NB4 (cell line): ENCODE measurements at regions not wholly inside any gene's neighbourhood (a gene's known extent, or its start where the extent isn't known, plus 50 kb on each side); places are given as distances from the start of the nearest gene placed in this dataset.

Experiments
- DNase-seq: peaks from one replicate; pipeline ENCODE4 v3.0.0; 2010; ENCODE audit warnings: low read depth
- H3K4me3 ChIP-seq: one replicate; pipeline ENCODE4 v1.5.1; 2011; ENCODE audit warnings: mild to moderate bottlenecking, low read depth, low read length, moderate library complexity
- MAX ChIP-seq: IDR thresholded peaks from 2 replicates; pipeline ENCODE4 v1.6.1; 2011; ENCODE audit warnings: low read depth, low read length
- MYC ChIP-seq: IDR thresholded peaks from 2 replicates; pipeline ENCODE4 v1.6.1; 2011; ENCODE audit warnings: low read depth, low read length
- POLR2A ChIP-seq: IDR thresholded peaks from 2 replicates; pipeline ENCODE4 v1.6.1; 2011; ENCODE audit warnings: mild to moderate bottlenecking; ENCODE audit not compliant: insufficient read length; ENCODE audit errors: extremely low read depth
- TF ChIP-seq, protein P1 (sequence below): IDR thresholded peaks from one replicate; pipeline ENCODE4 v1.5.1; 2012; ENCODE audit warnings: low read depth, low read length

GRCh38 chr21:23900727-23901126 is 1706.6 kb downstream of the MRPL39 start:
- DNase-seq = no peak
- TF ChIP-seq MYC = no peak

DNA sequence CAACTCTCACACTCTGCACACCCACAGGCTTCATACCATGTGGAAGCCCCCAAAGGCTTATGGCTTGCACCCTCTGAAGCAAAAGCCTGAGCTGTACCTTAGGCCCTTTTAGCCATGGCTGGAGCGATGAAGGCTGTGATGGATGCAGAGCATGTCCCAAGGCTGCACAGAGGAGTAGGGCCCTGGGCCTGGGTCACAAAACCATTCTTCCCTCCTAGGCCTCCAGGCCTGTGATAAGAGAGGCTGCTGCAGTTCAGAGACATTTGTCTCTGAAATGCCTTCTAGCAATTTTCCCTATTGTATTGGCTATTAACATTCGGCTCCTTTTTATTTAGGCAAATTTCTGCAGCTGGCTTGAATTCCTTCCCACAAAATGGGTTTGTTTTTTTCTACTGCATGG is 1707.7 kb downstream of the MRPL39 start:
- no peak overlapping the region for H3K4me3 ChIP-seq
- TF ChIP-seq MYC (no peak), POLR2A (no peak), MAX (no peak)
- TF ChIP-seq, protein P1, sequence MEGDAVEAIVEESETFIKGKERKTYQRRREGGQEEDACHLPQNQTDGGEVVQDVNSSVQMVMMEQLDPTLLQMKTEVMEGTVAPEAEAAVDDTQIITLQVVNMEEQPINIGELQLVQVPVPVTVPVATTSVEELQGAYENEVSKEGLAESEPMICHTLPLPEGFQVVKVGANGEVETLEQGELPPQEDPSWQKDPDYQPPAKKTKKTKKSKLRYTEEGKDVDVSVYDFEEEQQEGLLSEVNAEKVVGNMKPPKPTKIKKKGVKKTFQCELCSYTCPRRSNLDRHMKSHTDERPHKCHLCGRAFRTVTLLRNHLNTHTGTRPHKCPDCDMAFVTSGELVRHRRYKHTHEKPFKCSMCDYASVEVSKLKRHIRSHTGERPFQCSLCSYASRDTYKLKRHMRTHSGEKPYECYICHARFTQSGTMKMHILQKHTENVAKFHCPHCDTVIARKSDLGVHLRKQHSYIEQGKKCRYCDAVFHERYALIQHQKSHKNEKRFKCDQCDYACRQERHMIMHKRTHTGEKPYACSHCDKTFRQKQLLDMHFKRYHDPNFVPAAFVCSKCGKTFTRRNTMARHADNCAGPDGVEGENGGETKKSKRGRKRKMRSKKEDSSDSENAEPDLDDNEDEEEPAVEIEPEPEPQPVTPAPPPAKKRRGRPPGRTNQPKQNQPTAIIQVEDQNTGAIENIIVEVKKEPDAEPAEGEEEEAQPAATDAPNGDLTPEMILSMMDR = no peak
- DNase-seq = no peak

More at GRCh38 chr21:23900727-23901126, 1706.6 kb downstream of the MRPL39 start:
- H3K4me3 ChIP-seq = no peak overlapping the region

- no peak overlapping the region for H3K4me3 ChIP-seq
- DNase-seq = no peak
- TF ChIP-seq MAX (no peak), POLR2A (no peak), MYC (no peak)
- TF ChIP-seq, protein P1 = no peak
Measured at GRCh38 chr21:23890652-23891051, 1716.6 kb downstream of the MRPL39 start.

GRCh38 chr21:23887725-23888306 is 1719.5 kb downstream of the MRPL39 start:
- peak overlapping the region; percentile 56 for H3K4me3 ChIP-seq
- DNase-seq = peak; percentile 41
- TF ChIP-seq MAX (no peak), MYC (no peak), POLR2A (no peak)
- TF ChIP-seq, protein P1 = no peak

- peak overlapping the region; percentile 56 for H3K4me3 ChIP-seq
- DNase-seq = no peak
- no peak for TF ChIP-seq POLR2A
- no peak for TF ChIP-seq MAX
- TF ChIP-seq MYC = no peak
- TF ChIP-seq, protein P1 = no peak
Measured at GRCh38 chr21:23886828-23887724, 1720.2 kb downstream of the MRPL39 start.

DNA sequence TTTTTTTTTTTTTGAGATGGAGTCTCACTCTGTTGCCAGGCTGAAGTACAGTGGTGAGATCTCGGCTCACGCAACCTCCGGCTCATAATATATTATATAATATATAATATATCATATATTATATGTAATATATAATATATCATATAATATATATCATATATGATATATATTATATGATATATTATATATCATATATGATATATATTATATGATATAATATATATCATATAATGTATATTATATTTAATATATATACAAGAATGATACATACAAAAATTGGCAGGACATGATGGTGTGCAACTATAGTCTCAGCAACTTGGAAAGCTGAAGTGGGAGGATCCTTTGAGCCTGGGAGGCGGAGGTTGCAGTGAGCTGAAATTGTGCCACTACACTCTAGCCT is 1725.5 kb downstream of the MRPL39 start:
- no peak overlapping the region for H3K4me3 ChIP-seq
- TF ChIP-seq MYC = no peak
- TF ChIP-seq, protein P1 = no peak
- TF ChIP-seq MAX = no peak
- no peak for TF ChIP-seq POLR2A
- no peak for DNase-seq
